GM10847 (cell line): ENCODE measurements at regions not wholly inside any gene's neighbourhood (a gene's known extent, or its start where the extent isn't known, plus 50 kb on each side); places are given as distances from the start of the nearest gene placed in this dataset.

ENCODE experiments used
- POLR2A ChIP-seq: IDR thresholded peaks from 2 replicates; pipeline ENCODE4 v1.6.1; 2011; ENCODE audit not compliant: insufficient read length; ENCODE audit errors: extremely low read depth

DNA sequence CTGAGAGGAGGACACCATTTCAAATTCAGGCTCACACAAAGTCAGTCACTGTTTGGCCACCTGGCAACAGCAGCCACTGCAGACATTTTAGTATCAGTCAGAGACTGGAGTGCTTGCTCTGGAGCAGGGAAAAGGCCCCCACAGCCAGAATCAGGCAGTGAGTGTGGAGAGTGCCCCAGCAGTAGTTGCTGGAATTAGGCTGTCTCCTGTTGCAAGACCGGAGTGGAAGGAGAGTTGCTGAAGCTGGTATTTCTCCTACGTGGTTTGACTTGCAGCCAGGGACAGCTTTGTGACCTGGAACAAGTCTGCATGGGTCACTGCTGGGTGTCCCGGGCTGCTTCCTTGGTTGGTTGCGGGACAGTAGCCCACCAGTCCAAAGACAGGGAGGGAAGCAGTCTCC lies 78.4 kb upstream of the TMEM168 start:
- no peak for TF ChIP-seq POLR2A

DNA sequence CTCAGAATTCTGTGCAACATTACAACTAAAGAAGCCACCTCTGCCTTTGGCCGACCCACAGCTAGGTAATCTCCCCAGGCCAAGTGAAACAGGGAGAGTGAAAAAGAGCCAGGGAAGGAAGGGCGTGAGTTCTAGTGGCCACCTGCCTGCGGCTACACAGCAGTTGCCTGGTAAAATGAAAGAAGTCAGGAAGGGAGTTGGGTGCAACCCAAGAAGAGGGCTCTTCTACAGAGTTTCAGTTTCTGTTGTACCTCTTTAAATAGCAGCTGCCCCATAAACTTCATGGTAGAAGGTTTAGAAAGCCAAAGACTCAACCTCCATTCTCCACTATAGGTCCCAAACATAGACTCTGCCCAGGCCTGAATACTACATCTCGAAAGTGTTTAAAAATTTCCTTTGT lies 76.2 kb upstream of the TMEM168 start:
- no peak for TF ChIP-seq POLR2A

GRCh38 chr7:112864380-112864779 lies 74.2 kb upstream of the TMEM168 start:
- no peak for TF ChIP-seq POLR2A

DNA sequence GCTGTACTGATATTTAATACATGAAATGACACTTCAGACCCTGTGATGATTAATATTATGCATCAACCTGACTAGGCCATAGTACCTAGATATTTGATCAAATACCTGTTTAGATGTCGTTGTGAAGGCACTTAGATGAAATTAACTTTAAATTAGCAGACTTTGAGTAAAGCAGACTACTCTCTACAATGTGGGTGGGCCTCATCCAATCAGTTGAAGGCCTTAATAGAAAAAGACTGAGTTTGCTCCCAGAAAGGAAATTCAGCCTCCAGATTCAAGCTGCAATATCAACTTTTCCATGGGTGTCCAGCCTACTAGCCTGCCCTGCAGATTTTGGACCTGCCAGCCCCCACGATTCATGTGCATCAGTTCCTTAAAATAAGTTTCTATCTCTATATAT lies 68.6 kb upstream of the TMEM168 start:
- TF ChIP-seq POLR2A, result no peak

DNA sequence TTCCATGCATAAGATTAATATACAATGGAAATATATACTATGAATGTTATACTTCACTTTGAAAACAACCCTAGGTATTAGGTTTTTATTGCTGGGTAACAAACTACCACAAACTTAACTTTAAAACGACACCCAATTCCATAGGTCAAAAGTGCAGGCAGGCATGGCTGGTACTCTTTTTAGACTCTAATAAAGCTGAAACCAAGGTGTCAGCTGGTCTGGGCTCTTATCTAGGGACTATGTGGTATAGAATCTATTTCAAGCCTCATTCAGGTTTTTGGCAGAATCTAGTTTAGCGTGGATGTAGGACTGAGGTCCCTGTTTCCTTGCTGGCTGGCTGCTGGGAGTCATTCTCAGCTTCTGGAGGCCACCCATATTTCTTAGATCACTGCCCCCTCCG lies 65.0 kb upstream of the TMEM168 start:
- TF ChIP-seq POLR2A, result no peak

DNA sequence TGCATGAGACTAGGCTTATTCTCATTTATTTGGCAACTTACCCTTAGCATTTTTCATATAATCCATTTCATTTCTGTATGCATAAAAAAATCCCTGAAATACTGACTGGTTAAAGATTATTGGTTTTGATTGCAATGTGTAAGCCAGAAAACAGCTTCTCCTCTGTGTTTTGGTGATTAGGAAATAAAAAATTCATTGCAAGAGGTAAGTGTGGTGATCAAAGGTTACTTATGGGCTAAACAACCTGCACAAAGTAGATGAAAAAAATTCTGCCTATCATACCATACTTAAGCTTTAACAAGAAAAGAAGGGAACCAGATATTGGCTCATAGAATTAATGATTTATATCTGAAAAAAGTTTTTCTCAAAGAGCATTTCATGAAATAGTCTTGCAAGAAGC lies 64.0 kb upstream of the TMEM168 start:
- no peak for TF ChIP-seq POLR2A

DNA sequence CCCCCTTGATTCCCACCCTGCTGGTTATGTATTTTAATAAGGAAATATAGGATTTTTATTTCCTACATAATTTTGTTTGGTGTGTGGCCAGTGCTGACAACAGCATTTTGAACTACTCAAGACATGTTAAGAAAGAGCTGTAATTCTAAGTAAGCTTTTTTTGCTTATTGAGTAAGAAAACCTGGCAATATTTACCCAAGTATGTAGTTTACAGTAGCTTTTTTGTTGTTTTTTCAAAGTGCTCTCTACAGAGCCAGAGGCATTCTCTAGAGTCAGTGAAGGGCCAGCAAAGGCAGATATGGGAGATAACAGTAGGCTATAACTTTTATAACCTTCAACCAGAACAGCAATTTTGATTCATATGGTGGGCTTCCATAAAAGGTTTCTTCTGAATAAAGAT lies 63.2 kb upstream of the TMEM168 start:
- no peak for TF ChIP-seq POLR2A

DNA sequence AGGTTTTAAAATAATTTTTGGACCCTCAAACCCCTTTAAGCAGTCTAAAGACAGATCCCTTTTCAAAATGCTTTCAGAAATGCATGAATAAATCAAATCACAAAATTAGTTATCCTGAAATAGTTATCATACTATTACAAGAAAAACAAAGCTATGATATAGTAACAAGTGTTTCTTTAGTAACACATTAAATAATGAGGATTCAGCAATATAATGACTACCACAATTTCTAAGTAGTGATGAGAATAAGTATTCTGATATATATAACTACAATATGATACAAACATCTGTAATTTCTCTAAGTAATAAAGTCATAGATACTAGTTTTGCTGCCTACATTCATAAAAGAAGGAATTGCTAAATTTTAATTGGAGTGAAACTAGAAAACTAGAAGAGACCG lies 53.0 kb upstream of the TMEM168 start:
- TF ChIP-seq POLR2A, result no peak
